ENCODE measurements at regions not wholly inside any gene's neighbourhood (a gene's known extent, or its start where the extent isn't known, plus 50 kb on each side); places are given as distances from the start of the nearest gene placed in this dataset.
"Not testable (repeated sequence)": the region's sequence is repeated elsewhere in the genome, so short reads cannot be mapped to it uniquely, and the experiment has no call there.

GRCh38 chrX:125248931-125249330 is 70.7 kb upstream of the TEX13C start:
- TF ChIP-seq CREB3 (CRISPR knock-in tag; IDR thresholded peaks at IDR 0.05) (no peak), MTA1 (CRISPR knock-in tag; IDR thresholded peaks at IDR 0.05; ENCODE audit: borderline replicate concordance) (no peak), PRDM15 (CRISPR knock-in tag; IDR thresholded peaks at IDR 0.05) (no peak), LCORL (IDR thresholded peaks at IDR 0.05) (no peak), LCORL (CRISPR knock-in tag; IDR thresholded peaks at IDR 0.05) (no peak), PITX1 (CRISPR knock-in tag; IDR thresholded peaks at IDR 0.05) (no peak)
- Histone ChIP-seq H3K36me3 (replicated peaks in 1 of 2; ENCODE audit: control insufficient read depth in 1 of 2, insufficient read depth in 2 of 2, low read length in 2 of 2) (no peaks in the 10 kb centered on the region), H2AFZ (ENCODE audit: low read length) (no peak overlapping the region), H3K4me1 (ENCODE audit: insufficient read depth, low read length) (no peaks in the 10 kb centered on the region), H3K79me2 (ENCODE audit: insufficient read depth, low read length) (no peaks in the 10 kb centered on the region), H3K27ac (ENCODE audit: extremely low read length, insufficient read depth, low read length) (no peak overlapping the region), H3K9me3 (ENCODE audit: low read length) (no peaks in the 10 kb centered on the region), H3K4me2 (ENCODE audit: low read depth, low read length) (no peak overlapping the region), H3K9ac (ENCODE audit: insufficient read depth, low read depth, low read length) (no peak overlapping the region), H3K27me3 (ENCODE audit: control insufficient read depth in 1 of 2, insufficient read depth in 2 of 2, low read length in 2 of 2) (no peaks in the 10 kb centered on the region), H4K20me1 (ENCODE audit: insufficient read depth, low read length) (no peaks in the 10 kb centered on the region), H3K4me3 (replicated peaks in 1 of 3; ENCODE audit: insufficient read depth in 1 of 3, low read depth in 2 of 3, low read length in 3 of 3) (no peak overlapping the region)
- DNase-seq (ENCODE audit: low spot score) (no peak), ATAC-seq (no peak), FAIRE-seq (no peak)
- intact Hi-C loops (cut with micrococcal nuclease; ENCODE audit: unreplicated experiment) (no loop called here), in situ Hi-C loops (cut with HindIII; ENCODE audit: extremely low pct_ligation_motif_present, low pct_unique_long_range_greater_than_20kb) (no loop called here)
- POLR2A ChIA-PET: no interaction called here
- no TSS peak for BruUV-seq (replicated peaks)
- CTCF ChIA-PET (ENCODE audit: low intra/inter-chr PET ratio, low total read pairs): no interaction called here

- H3K27me3 ChIP-seq (ENCODE audit: control insufficient read depth in 1 of 2, insufficient read depth in 2 of 2, low read length in 2 of 2); H3K79me2 ChIP-seq (ENCODE audit: insufficient read depth, low read length); ATAC-seq; BruUV-seq (replicated peaks); intact Hi-C loops (cut with micrococcal nuclease; ENCODE audit: unreplicated experiment); H3K9ac ChIP-seq (ENCODE audit: insufficient read depth, low read depth, low read length); H3K4me1 ChIP-seq (ENCODE audit: insufficient read depth, low read length); POLR2A ChIA-PET; H4K20me1 ChIP-seq (ENCODE audit: insufficient read depth, low read length); H2AFZ ChIP-seq (ENCODE audit: low read length); DNase-seq (ENCODE audit: low spot score); H3K9me3 ChIP-seq (ENCODE audit: low read length); FAIRE-seq; H3K4me2 ChIP-seq (ENCODE audit: low read depth, low read length); H3K36me3 ChIP-seq (replicated peaks in 1 of 2; ENCODE audit: control insufficient read depth in 1 of 2, insufficient read depth in 2 of 2, low read length in 2 of 2); in situ Hi-C loops (cut with HindIII; ENCODE audit: extremely low pct_ligation_motif_present, low pct_unique_long_range_greater_than_20kb); CTCF ChIA-PET (ENCODE audit: low intra/inter-chr PET ratio, low total read pairs); H3K27ac ChIP-seq (ENCODE audit: extremely low read length, insufficient read depth, low read length); H3K4me3 ChIP-seq (replicated peaks in 1 of 3; ENCODE audit: insufficient read depth in 1 of 3, low read depth in 2 of 3, low read length in 3 of 3): not testable (repeated sequence)
- WGBS (ENCODE audit: low lambda C conversion rate): no CpG with 5 or more reads among the region's 20 CpGs
Observed at GRCh38 chrX:125255759-125256158, 63.9 kb upstream of the TEX13C start.
